Smooth muscle cell (in vitro differentiated cells): ENCODE measurements at regions not wholly inside any gene's neighbourhood (a gene's known extent, or its start where the extent isn't known, plus 50 kb on each side); places are given as distances from the start of the nearest gene placed in this dataset.

Experiments
- DNase-seq: peaks from one replicate; lab custom pipeline; 2025; ENCODE audit not compliant: unreplicated experiment; lab: John Stamatoyannopoulos, UW
- H2AFZ ChIP-seq: fragments of 200-600 bp; sonication (generic); 2 replicates; pipeline ENCODE4 v1.6.0; 2016; ENCODE audit warnings: antibody characterized with exemption, low read depth, mild to moderate bottlenecking
- H3F3A ChIP-seq: fragments of 200-600 bp; sonication (generic); 2 replicates; pipeline ENCODE4 v1.6.0; 2017; ENCODE audit warnings: antibody characterized with exemption, low read depth
- H3K27ac ChIP-seq: fragments of 200-600 bp; sonication (generic); 2 replicates; pipeline ENCODE4 v1.5.1; 2016; ENCODE audit warnings: low read depth, mild to moderate bottlenecking
- H3K27me3 ChIP-seq: fragments of 200-600 bp; sonication (generic); 2 replicates; pipeline ENCODE4 v1.6.1; 2016; ENCODE audit warnings: low read depth, mild to moderate bottlenecking
- H3K36me3 ChIP-seq: fragments of 200-600 bp; sonication (generic); 2 replicates; pipeline ENCODE4 v1.5.1; 2016; ENCODE audit warnings: low read depth
- H3K4me1 ChIP-seq: fragments of 200-600 bp; sonication (generic); 2 replicates; pipeline ENCODE4 v1.5.1; 2016; ENCODE audit warnings: low read depth
- H3K4me2 ChIP-seq: fragments of 200-600 bp; sonication (generic); 2 replicates; pipeline ENCODE4 v1.6.0; 2016; ENCODE audit warnings: mild to moderate bottlenecking
- H3K4me3 ChIP-seq: fragments of 200-600 bp; sonication (generic); 2 replicates; pipeline ENCODE4 v1.5.1; 2016; ENCODE audit warnings: mild to moderate bottlenecking
- H3K79me2 ChIP-seq: fragments of 200-600 bp; sonication (generic); 2 replicates; pipeline ENCODE4 v1.6.0; 2016; ENCODE audit warnings: low read depth, mild to moderate bottlenecking
- H3K9ac ChIP-seq: fragments of 200-600 bp; sonication (generic); 2 replicates; pipeline ENCODE4 v1.6.0; 2016; ENCODE audit warnings: low read depth
- H3K9me3 ChIP-seq: fragments of 200-600 bp; sonication (generic); replicated peaks from 2 replicates; pipeline ENCODE4 v1.5.1; 2016; ENCODE audit warnings: low read depth
- H4K20me1 ChIP-seq: fragments of 200-600 bp; sonication (generic); 2 replicates; pipeline ENCODE4 v1.6.0; 2016; ENCODE audit warnings: low read depth
- CTCF ChIP-seq: fragments of 200-600 bp; sonication (generic); IDR thresholded peaks from 2 replicates; pipeline ENCODE4 v1.5.1; 2017; ENCODE audit warnings: borderline replicate concordance, mild to moderate bottlenecking, antibody characterized with exemption; ENCODE audit not compliant: insufficient read depth, poor library complexity, severe bottlenecking
- WGBS: methylation state at CpG from one replicate; pipeline ENCODE4 v1.1.7; 2016; ENCODE audit warnings: low lambda C conversion rate; 5-methylcytosine and 5-hydroxymethylcytosine counted together

DNA sequence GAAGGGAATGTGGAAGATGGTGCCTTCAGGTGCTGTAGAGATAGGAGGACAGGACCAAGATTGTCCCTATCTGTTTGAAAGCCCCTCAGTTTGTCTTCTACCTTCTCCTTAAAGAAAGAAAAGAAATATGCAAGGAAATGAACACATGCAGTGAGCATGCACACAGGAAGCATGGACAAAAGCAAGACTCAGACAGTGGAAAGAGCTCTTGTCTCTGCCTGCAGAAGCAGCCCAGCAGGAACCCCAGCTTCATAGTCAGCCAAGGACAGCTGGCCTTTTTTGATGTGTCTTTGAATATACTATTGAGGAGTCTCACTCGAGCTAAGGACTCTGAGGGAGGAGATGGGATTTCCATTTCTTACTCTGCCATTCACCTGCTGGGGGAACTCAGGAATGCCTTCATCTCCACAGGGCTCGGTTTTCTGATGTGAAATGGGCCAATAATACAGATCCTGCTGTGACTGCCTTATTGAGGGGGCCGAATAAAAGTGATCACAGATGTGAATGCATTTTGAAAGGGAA, 132.5 kb upstream of the ADRA1B start:
- no peak overlapping the region for H2AFZ ChIP-seq
- H3K4me3 ChIP-seq, result no peak overlapping the region
- H3K4me1 ChIP-seq, result no peaks in the 10 kb centered on the region
- H3K27ac ChIP-seq, result no peak overlapping the region
- H3K27me3 ChIP-seq, result peaks cover 11% of the 10 kb centered on the region
- H3K79me2 ChIP-seq, result no peaks in the 10 kb centered on the region
- no peak for TF ChIP-seq CTCF
- H3K36me3 ChIP-seq, result no peaks in the 10 kb centered on the region
- no peak overlapping the region for H3K4me2 ChIP-seq
- WGBS, result 86% methylated on average over 3 of the region's 3 CpGs
- no peaks in the 10 kb centered on the region for H3K9me3 ChIP-seq
- H3F3A ChIP-seq, result no peaks in the 10 kb centered on the region
- DNase-seq, result no peak
- no peaks in the 10 kb centered on the region for H4K20me1 ChIP-seq
- no peak overlapping the region for H3K9ac ChIP-seq

GRCh38 chr5:159784993-159785392, 131.3 kb upstream of the ADRA1B start:
- no peaks in the 10 kb centered on the region for H3K36me3 ChIP-seq
- no peak for TF ChIP-seq CTCF
- H3F3A ChIP-seq, result no peaks in the 10 kb centered on the region
- H3K9me3 ChIP-seq, result no peaks in the 10 kb centered on the region
- no peak overlapping the region for H3K27ac ChIP-seq
- peaks cover 11% of the 10 kb centered on the region for H3K27me3 ChIP-seq
- no peak overlapping the region for H2AFZ ChIP-seq
- no peak overlapping the region for H3K9ac ChIP-seq
- no peaks in the 10 kb centered on the region for H4K20me1 ChIP-seq
- H3K4me1 ChIP-seq, result no peaks in the 10 kb centered on the region
- H3K79me2 ChIP-seq, result no peaks in the 10 kb centered on the region
- H3K4me2 ChIP-seq, result no peak overlapping the region
- DNase-seq, result no peak
- no peak overlapping the region for H3K4me3 ChIP-seq

- Histone ChIP-seq H3K4me1 (no peaks in the 10 kb centered on the region), H3K79me2 (no peaks in the 10 kb centered on the region), H4K20me1 (no peaks in the 10 kb centered on the region), H3K4me2 (no peak overlapping the region), H3F3A (no peaks in the 10 kb centered on the region), H3K36me3 (no peaks in the 10 kb centered on the region), H3K9me3 (no peaks in the 10 kb centered on the region), H3K4me3 (no peak overlapping the region), H3K9ac (no peak overlapping the region), H3K27me3 (peaks cover 11% of the 10 kb centered on the region), H2AFZ (no peak overlapping the region), H3K27ac (no peak overlapping the region)
- WGBS, result 74% methylated on average over 3 of the region's 3 CpGs
- DNase-seq, result no peak
- no peak for TF ChIP-seq CTCF
Measured at GRCh38 chr5:159785656-159786055, 130.6 kb upstream of the ADRA1B start.

- no peak overlapping the region for H2AFZ ChIP-seq
- TF ChIP-seq CTCF, result no peak
- H3K9ac ChIP-seq, result no peak overlapping the region
- H3K36me3 ChIP-seq, result no peaks in the 10 kb centered on the region
- WGBS, result 89% methylated on average over 3 of the region's 3 CpGs
- H3K27me3 ChIP-seq, result peaks cover 14% of the 10 kb centered on the region
- no peak for DNase-seq
- H3K4me1 ChIP-seq, result no peaks in the 10 kb centered on the region
- H3K4me3 ChIP-seq, result no peak overlapping the region
- no peak overlapping the region for H3K27ac ChIP-seq
- H4K20me1 ChIP-seq, result no peaks in the 10 kb centered on the region
- H3K79me2 ChIP-seq, result no peaks in the 10 kb centered on the region
- H3K9me3 ChIP-seq, result no peaks in the 10 kb centered on the region
- no peaks in the 10 kb centered on the region for H3F3A ChIP-seq
- no peak overlapping the region for H3K4me2 ChIP-seq
Measured at GRCh38 chr5:159786201-159786600, 130.1 kb upstream of the ADRA1B start.
